ENCODE measurements at regions not wholly inside any gene's neighbourhood (a gene's known extent, or its start where the extent isn't known, plus 50 kb on each side); places are given as distances from the start of the nearest gene placed in this dataset.

- TF ChIP-seq ZNF207 (IDR thresholded peaks at IDR 0.05; ENCODE audit: borderline replicate concordance): no peak
- TF ChIP-seq, protein P1, sequence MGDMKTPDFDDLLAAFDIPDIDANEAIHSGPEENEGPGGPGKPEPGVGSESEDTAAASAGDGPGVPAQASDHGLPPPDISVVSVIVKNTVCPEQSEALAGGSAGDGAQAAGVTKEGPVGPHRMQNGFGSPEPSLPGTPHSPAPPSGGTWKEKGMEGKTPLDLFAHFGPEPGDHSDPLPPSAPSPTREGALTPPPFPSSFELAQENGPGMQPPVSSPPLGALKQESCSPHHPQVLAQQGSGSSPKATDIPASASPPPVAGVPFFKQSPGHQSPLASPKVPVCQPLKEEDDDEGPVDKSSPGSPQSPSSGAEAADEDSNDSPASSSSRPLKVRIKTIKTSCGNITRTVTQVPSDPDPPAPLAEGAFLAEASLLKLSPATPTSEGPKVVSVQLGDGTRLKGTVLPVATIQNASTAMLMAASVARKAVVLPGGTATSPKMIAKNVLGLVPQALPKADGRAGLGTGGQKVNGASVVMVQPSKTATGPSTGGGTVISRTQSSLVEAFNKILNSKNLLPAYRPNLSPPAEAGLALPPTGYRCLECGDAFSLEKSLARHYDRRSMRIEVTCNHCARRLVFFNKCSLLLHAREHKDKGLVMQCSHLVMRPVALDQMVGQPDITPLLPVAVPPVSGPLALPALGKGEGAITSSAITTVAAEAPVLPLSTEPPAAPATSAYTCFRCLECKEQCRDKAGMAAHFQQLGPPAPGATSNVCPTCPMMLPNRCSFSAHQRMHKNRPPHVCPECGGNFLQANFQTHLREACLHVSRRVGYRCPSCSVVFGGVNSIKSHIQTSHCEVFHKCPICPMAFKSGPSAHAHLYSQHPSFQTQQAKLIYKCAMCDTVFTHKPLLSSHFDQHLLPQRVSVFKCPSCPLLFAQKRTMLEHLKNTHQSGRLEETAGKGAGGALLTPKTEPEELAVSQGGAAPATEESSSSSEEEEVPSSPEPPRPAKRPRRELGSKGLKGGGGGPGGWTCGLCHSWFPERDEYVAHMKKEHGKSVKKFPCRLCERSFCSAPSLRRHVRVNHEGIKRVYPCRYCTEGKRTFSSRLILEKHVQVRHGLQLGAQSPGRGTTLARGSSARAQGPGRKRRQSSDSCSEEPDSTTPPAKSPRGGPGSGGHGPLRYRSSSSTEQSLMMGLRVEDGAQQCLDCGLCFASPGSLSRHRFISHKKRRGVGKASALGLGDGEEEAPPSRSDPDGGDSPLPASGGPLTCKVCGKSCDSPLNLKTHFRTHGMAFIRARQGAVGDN (IDR thresholded peaks at IDR 0.05): peak; percentile 57; the same call in 1 of the 2 replicates
- TF ChIP-seq NRF1 (conservative IDR thresholded peaks at IDR 0.05; ENCODE audit: low read depth, low read length): no peak
- TF ChIP-seq BRCA1 (IDR thresholded peaks at IDR 0.05; ENCODE audit: low read depth, low read length): no peak
- no peak for TF ChIP-seq SMAD1 (IDR thresholded peaks at IDR 0.05; ENCODE audit: low read depth, partially characterized antibody)
- TF ChIP-seq NFIC (IDR thresholded peaks at IDR 0.05; ENCODE audit: low read depth, low read length): peak; percentile 44; the same call in 1 of the 2 replicates
- peak; percentile 95 for TF ChIP-seq MTA2 (IDR thresholded peaks at IDR 0.05; ENCODE audit: low read depth)
- TF ChIP-seq RB1 (IDR thresholded peaks at IDR 0.05; ENCODE audit: borderline replicate concordance): no peak
- no peak for TF ChIP-seq ZBED1 (IDR thresholded peaks at IDR 0.05; ENCODE audit: borderline replicate concordance)
- TF ChIP-seq EP300 (IDR thresholded peaks at IDR 0.05; ENCODE audit: borderline replicate concordance in 1 of 2, control insufficient read depth in 1 of 2, low read depth in 2 of 2, low read length in 2 of 2): peak; percentile 60 to 79; a peak in 3 of 4 replicates
- no peak for TF ChIP-seq SMAD5 (IDR thresholded peaks at IDR 0.05; ENCODE audit: low read depth)
- TF ChIP-seq EGR1 (IDR thresholded peaks at IDR 0.05; ENCODE audit: borderline replicate concordance in 1 of 2, low read depth in 2 of 2, low read length in 2 of 2): no peak
- TF ChIP-seq NFXL1 (IDR thresholded peaks at IDR 0.05; ENCODE audit: borderline replicate concordance): no peak
- no peak for TF ChIP-seq CEBPB (IDR thresholded peaks at IDR 0.05; ENCODE audit: borderline replicate concordance in 1 of 2, low read depth in 2 of 2, low read length in 2 of 2)
- TF ChIP-seq ZBTB33 (IDR thresholded peaks at IDR 0.05): no peak
- TF ChIP-seq SMARCA5 (IDR thresholded peaks at IDR 0.05): no peak
- TF ChIP-seq ATF2 (IDR thresholded peaks at IDR 0.05; ENCODE audit: low read length): peak; percentile 49; the same call in 1 of the 2 replicates
- TF ChIP-seq GABPA (IDR thresholded peaks at IDR 0.05; ENCODE audit: low read depth): no peak
- TF ChIP-seq, protein P2, sequence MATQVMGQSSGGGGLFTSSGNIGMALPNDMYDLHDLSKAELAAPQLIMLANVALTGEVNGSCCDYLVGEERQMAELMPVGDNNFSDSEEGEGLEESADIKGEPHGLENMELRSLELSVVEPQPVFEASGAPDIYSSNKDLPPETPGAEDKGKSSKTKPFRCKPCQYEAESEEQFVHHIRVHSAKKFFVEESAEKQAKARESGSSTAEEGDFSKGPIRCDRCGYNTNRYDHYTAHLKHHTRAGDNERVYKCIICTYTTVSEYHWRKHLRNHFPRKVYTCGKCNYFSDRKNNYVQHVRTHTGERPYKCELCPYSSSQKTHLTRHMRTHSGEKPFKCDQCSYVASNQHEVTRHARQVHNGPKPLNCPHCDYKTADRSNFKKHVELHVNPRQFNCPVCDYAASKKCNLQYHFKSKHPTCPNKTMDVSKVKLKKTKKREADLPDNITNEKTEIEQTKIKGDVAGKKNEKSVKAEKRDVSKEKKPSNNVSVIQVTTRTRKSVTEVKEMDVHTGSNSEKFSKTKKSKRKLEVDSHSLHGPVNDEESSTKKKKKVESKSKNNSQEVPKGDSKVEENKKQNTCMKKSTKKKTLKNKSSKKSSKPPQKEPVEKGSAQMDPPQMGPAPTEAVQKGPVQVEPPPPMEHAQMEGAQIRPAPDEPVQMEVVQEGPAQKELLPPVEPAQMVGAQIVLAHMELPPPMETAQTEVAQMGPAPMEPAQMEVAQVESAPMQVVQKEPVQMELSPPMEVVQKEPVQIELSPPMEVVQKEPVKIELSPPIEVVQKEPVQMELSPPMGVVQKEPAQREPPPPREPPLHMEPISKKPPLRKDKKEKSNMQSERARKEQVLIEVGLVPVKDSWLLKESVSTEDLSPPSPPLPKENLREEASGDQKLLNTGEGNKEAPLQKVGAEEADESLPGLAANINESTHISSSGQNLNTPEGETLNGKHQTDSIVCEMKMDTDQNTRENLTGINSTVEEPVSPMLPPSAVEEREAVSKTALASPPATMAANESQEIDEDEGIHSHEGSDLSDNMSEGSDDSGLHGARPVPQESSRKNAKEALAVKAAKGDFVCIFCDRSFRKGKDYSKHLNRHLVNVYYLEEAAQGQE (IDR thresholded peaks at IDR 0.05; ENCODE audit: low read depth, low read length): no peak
These were observed 320.1 kb downstream of the DEPDC1B start (continued) for GRCh38 chr5:60379907-60380306.
